K562 (cell line): ENCODE measurements at regions not wholly inside any gene's neighbourhood (a gene's known extent, or its start where the extent isn't known, plus 50 kb on each side); places are given as distances from the start of the nearest gene placed in this dataset.

ENCODE experiments used
- ATAC-seq: fragments of 200-7000 bp; cut with Tn5 transposase; 3 replicates; pipeline ENCODE4 v1.9.1; 2020; ENCODE audit warnings: moderate library complexity
- BruUV-seq: library from RNA; stranded (reverse); fragments of 400-500 nt; replicated peaks from 2 replicates; lab custom pipeline; 2021; lab: Mats Ljungman, UMichigan
- CTCF ChIA-PET: fragments of 300-600 bp; formaldehyde crosslinking; extraction: SDS; loops from one replicate; lab custom pipeline; 2021; ENCODE audit warnings: low intra/inter-chr PET ratio; lab: Yijun Ruan, JAX
- POLR2A ChIA-PET: fragments of 300-600, 350-650 bp; sonication (Branson Sonifier 250); formaldehyde crosslinking; extraction: SDS; loops from one replicate; lab custom pipeline; 2021; ENCODE audit warnings: antibody characterized with exemption, inconsistent platforms; lab: Yijun Ruan, JAX
- DNase-seq, 4 experiments: peaks; one replicate each; pipeline versions ENCODE4 v3.0.0 to v3.0.0-alpha.2; 2011 to 2018; ENCODE audit warnings: low spot score in 3 of 4, mixed read lengths in 3 of 4; ENCODE audit errors: extremely low read depth in 1 of 4
- FAIRE-seq: peaks from 2 replicates; lab custom pipeline; 2011; peaks lifted over from hg19 to GRCh38; lab: Jason Lieb, UNC
- H2AFZ ChIP-seq: 2 replicates; pipeline ENCODE4 v1.6.0; 2011; ENCODE audit warnings: low read depth, low read length, control low read depth, inconsistent platforms
- H3K27ac ChIP-seq: fragments of 200-600 bp; 3 replicates; pipeline ENCODE4 v1.8.0; 2011; ENCODE audit warnings: low read depth, mild to moderate bottlenecking, control low read depth, inconsistent platforms, low read length, moderate library complexity, mixed read lengths; ENCODE audit errors: extremely low read depth
- H3K27me3 ChIP-seq, 2 experiments: fragments of 300-600 bp in 1 of 2; 2 replicates in 1 of 2; 3 replicates in 1 of 2; pipeline versions ENCODE4 v1.6.0 to v1.8.0; 2011; ENCODE audit warnings: inconsistent platforms in 2 of 2, low read length in 2 of 2, mild to moderate bottlenecking in 1 of 2, mixed read lengths in 1 of 2, moderate library complexity in 1 of 2; ENCODE audit not compliant: control insufficient read depth in 2 of 2, insufficient read depth in 2 of 2
- H3K36me3 ChIP-seq: fragments of 300-600 bp; 3 replicates; pipeline ENCODE4 v1.8.0; 2011; ENCODE audit warnings: mild to moderate bottlenecking, low read length, inconsistent platforms; ENCODE audit not compliant: control insufficient read depth, insufficient read depth
- H3K4me1 ChIP-seq, 2 experiments: fragments of 200-600 bp in 1 of 2; replicated peaks in 1 of 2; 2 replicates in 1 of 2; 3 replicates in 1 of 2; pipeline versions ENCODE4 v1.5.1 to v1.8.0; 2011; ENCODE audit warnings: inconsistent platforms in 2 of 2, low read length in 2 of 2, mild to moderate bottlenecking in 1 of 2, mixed read lengths in 1 of 2, moderate library complexity in 1 of 2; ENCODE audit not compliant: control insufficient read depth in 2 of 2, insufficient read depth in 2 of 2
- H3K4me2 ChIP-seq: 2 replicates; pipeline ENCODE4 v1.6.1; 2011; ENCODE audit warnings: low read length, control low read depth, inconsistent platforms, mixed read lengths; ENCODE audit not compliant: insufficient read depth
- H3K4me3 ChIP-seq: fragments of 200-600 bp; sonication (generic), shearing (Covaris generic); 2 replicates; pipeline ENCODE4 v1.5.1; 2016; ENCODE audit warnings: control low read depth, inconsistent platforms
- H3K79me2 ChIP-seq: fragments of 200-600 bp; 3 replicates; pipeline ENCODE4 v1.8.0; 2011; ENCODE audit warnings: low read length, inconsistent platforms; ENCODE audit not compliant: control insufficient read depth, insufficient read depth
- H3K9ac ChIP-seq, 2 experiments: 2 replicates each; pipeline versions ENCODE4 v1.6.0 to v1.6.1; 2011; ENCODE audit warnings: low read depth in 2 of 2, low read length in 2 of 2, control low read depth in 1 of 2, inconsistent platforms in 1 of 2, mild to moderate bottlenecking in 1 of 2, mixed read lengths in 1 of 2; ENCODE audit not compliant: insufficient read depth in 1 of 2
- H3K9me1 ChIP-seq: one replicate; pipeline ENCODE4 v1.6.0; 2011; ENCODE audit warnings: inconsistent platforms, mild to moderate bottlenecking, low read length, moderate library complexity; ENCODE audit not compliant: control insufficient read depth, insufficient read depth
- H3K9me3 ChIP-seq: replicated peaks from 2 replicates; pipeline ENCODE4 v1.5.1; 2011; ENCODE audit warnings: low read depth, low read length, inconsistent platforms; ENCODE audit not compliant: control insufficient read depth, insufficient read depth
- H4K20me1 ChIP-seq: replicated peaks from 2 replicates; pipeline ENCODE4 v1.6.1; 2011; ENCODE audit warnings: low read length, inconsistent platforms, mixed read lengths; ENCODE audit not compliant: control insufficient read depth, insufficient read depth
- HDAC3 ChIP-seq: fragments of 450-650 bp; IDR thresholded peaks from 2 replicates; pipeline ENCODE4 v1.6.1; 2018; ENCODE audit warnings: borderline replicate concordance, mild to moderate bottlenecking, moderate library complexity; ENCODE audit not compliant: partially characterized antibody
- HNRNPLL ChIP-seq: fragments of 200-400 bp; formaldehyde crosslinking; IDR thresholded peaks from 2 replicates; pipeline ENCODE4 v1.6.1; 2017; ENCODE audit warnings: low read length, low read depth, mild to moderate bottlenecking; ENCODE audit not compliant: poor library complexity, severe bottlenecking
- MCM2 ChIP-seq: fragments of 450-650 bp; IDR thresholded peaks from 2 replicates; pipeline ENCODE4 v1.6.1; 2017; ENCODE audit warnings: low read depth, mild to moderate bottlenecking
- NCOA4 ChIP-seq: fragments of 450-650 bp; IDR thresholded peaks from 2 replicates; pipeline ENCODE4 v1.6.1; 2018; ENCODE audit warnings: mild to moderate bottlenecking; ENCODE audit not compliant: partially characterized antibody
- NONO ChIP-seq, 2 experiments: fragments of 200-400 bp in 1 of 2; fragments of 450-650 bp in 1 of 2; formaldehyde crosslinking in 1 of 2; IDR thresholded peaks; 2 replicates each; pipeline ENCODE4 v1.6.1; 2017; ENCODE audit warnings: low read depth in 2 of 2, mild to moderate bottlenecking in 2 of 2, moderate library complexity in 2 of 2, low read length in 1 of 2
- ZNF134 ChIP-seq: fragments of 250-450 bp; sonication (Bioruptor Pico); conservative IDR thresholded peaks from 2 replicates; pipeline ENCODE4 v1.4.0; 2020
- ZNF140 ChIP-seq: fragments of 250-450 bp; sonication (Bioruptor Pico); IDR thresholded peaks from 2 replicates; pipeline ENCODE4 v1.8.0; 2021; ENCODE audit warnings: moderate library complexity, mild to moderate bottlenecking, inconsistent platforms
- ZNF384 ChIP-seq: IDR thresholded peaks from 2 replicates; pipeline ENCODE4 v1.6.1; 2012; ENCODE audit warnings: low read depth, low read length, improper control_type of control experiment
- ZNF445 ChIP-seq: fragments of 250-450 bp; sonication (Bioruptor Pico); IDR thresholded peaks from 2 replicates; pipeline ENCODE4 v1.4.0; 2020; ENCODE audit warnings: low read depth, mild to moderate bottlenecking, moderate library complexity
- WGBS: fragments of 100-300 bp; shearing (Covaris generic); methylation state at CpG from one replicate; pipeline ENCODE4 v1.1.6; 2016; ENCODE audit warnings: low coverage, mixed read lengths; ENCODE audit not compliant: insufficient coverage; ENCODE audit errors: missing lambda C conversion rate; 5-methylcytosine and 5-hydroxymethylcytosine counted together
- in situ Hi-C: fragments of 300-500 bp; cut with MboI; formaldehyde crosslinking; loops from 4 replicates; pipeline ENCODE4 v1.15.0; 2018; ENCODE audit warnings: inconsistent platforms, mixed read lengths
- intact Hi-C: fragments of 100-400 bp; cut with micrococcal nuclease; formaldehyde crosslinking; loops from 2 replicates; pipeline ENCODE4 v1.14.2; 2022

DNA sequence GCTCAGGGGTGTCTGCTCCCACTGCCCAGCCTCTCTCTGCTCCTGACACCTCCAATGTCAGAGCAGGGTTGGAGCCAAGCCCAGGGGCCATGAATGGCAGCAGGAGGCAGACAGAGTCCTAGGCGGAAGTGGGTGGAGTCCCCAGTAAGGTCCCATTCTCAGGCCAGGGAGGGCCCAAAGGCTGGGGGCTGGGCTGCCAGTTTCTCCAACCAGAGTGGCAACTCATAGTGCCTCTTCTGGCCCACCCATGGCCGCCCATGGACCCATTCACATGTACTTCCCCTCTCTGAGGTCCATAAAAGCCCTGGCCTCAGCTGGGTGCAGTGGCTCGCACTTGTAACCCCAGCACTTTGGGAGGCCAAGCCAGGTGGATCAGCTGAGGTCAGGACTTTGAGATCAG, 261.8 kb upstream of the TNC start:
- in situ Hi-C loops = no loop called here
- POLR2A ChIA-PET = no interaction called here
- ATAC-seq (no peak), FAIRE-seq (no peak), DNase-seq (no peak)
- H2AFZ ChIP-seq = no peak overlapping the region
- no peak overlapping the region for H3K4me2 ChIP-seq
- H3K27ac ChIP-seq = no peak overlapping the region
- H3K9ac ChIP-seq = no peak overlapping the region
- H3K36me3 ChIP-seq = no peaks in the 10 kb centered on the region
- H3K4me1 ChIP-seq = no peaks in the 10 kb centered on the region
- 0% methylated on average over 3 of the region's 3 CpGs for WGBS
- intact Hi-C loops = no loop called here
- no peaks in the 10 kb centered on the region for H3K27me3 ChIP-seq
- H3K79me2 ChIP-seq = no peaks in the 10 kb centered on the region
- H3K4me3 ChIP-seq = no peak overlapping the region
- H3K9me1 ChIP-seq = no peaks in the 10 kb centered on the region
- BruUV-seq = no TSS peak
- no peak for TF ChIP-seq HNRNPLL
- no peak for TF ChIP-seq MCM2
- no peak for TF ChIP-seq HDAC3
- TF ChIP-seq ZNF445 (CRISPR knock-in tag) = no peak
- TF ChIP-seq NONO (IDR thresholded peaks at IDR 0.05; ENCODE audit: low read depth in 2 of 2, low read length in 1 of 2) = no peak
- TF ChIP-seq ZNF384 = no peak
- no peak for TF ChIP-seq ZNF140
- no peak for TF ChIP-seq ZNF134
- TF ChIP-seq NCOA4 = no peak
- CTCF ChIA-PET = no interaction called here
- H3K9me3 ChIP-seq = no peaks in the 10 kb centered on the region
- no peaks in the 10 kb centered on the region for H4K20me1 ChIP-seq
